ENCODE measurements at regions not wholly inside any gene's neighbourhood (a gene's known extent, or its start where the extent isn't known, plus 50 kb on each side); places are given as distances from the start of the nearest gene placed in this dataset.

- Histone ChIP-seq H3K36me3 (ENCODE audit: insufficient read depth, low read length) (no peaks in the 10 kb centered on the region), H3K4me3 (ENCODE audit: low read length) (no peak overlapping the region), H3K9me3 (ENCODE audit: control insufficient read depth in 1 of 2, insufficient read depth in 1 of 2, low read length in 2 of 2) (no peaks in the 10 kb centered on the region), H3K27ac (ENCODE audit: low read depth in 1 of 2, low read length in 2 of 2) (no peak overlapping the region), H3K27me3 (ENCODE audit: control insufficient read depth in 1 of 2, insufficient read depth in 2 of 2, low read length in 2 of 2) (no peaks in the 10 kb centered on the region), H3K4me1 (ENCODE audit: insufficient read depth, low read length) (no peaks in the 10 kb centered on the region)
- Mint-ChIP-seq H3K27ac (no peak overlapping the region), H3K4me1 (ENCODE audit: low read depth) (no peaks in the 10 kb centered on the region), H3K27me3 (peaks cover 8% of the 10 kb centered on the region), H3K4me3 (no peak overlapping the region), H3K9me3 (no peaks in the 10 kb centered on the region), H3K36me3 (ENCODE audit: low read depth) (no peaks in the 10 kb centered on the region)
- ATAC-seq (ENCODE audit: poor library complexity) (no peak), DNase-seq (no peak)
- ChIA-PET CTCF (no interaction called here), POLR2A (no interaction called here)
- TF ChIP-seq, protein P1, sequence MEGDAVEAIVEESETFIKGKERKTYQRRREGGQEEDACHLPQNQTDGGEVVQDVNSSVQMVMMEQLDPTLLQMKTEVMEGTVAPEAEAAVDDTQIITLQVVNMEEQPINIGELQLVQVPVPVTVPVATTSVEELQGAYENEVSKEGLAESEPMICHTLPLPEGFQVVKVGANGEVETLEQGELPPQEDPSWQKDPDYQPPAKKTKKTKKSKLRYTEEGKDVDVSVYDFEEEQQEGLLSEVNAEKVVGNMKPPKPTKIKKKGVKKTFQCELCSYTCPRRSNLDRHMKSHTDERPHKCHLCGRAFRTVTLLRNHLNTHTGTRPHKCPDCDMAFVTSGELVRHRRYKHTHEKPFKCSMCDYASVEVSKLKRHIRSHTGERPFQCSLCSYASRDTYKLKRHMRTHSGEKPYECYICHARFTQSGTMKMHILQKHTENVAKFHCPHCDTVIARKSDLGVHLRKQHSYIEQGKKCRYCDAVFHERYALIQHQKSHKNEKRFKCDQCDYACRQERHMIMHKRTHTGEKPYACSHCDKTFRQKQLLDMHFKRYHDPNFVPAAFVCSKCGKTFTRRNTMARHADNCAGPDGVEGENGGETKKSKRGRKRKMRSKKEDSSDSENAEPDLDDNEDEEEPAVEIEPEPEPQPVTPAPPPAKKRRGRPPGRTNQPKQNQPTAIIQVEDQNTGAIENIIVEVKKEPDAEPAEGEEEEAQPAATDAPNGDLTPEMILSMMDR (IDR thresholded peaks at IDR 0.05): no peak
- intact Hi-C loops (cut with DNase I, micrococcal nuclease): no loop called here
Observed at GRCh38 chr18:51519571-51519970, 322.1 kb upstream of the MEX3C start.

- Histone ChIP-seq H3K9me3 (ENCODE audit: control insufficient read depth in 1 of 2, insufficient read depth in 1 of 2, low read length in 2 of 2) (no peaks in the 10 kb centered on the region), H3K4me1 (ENCODE audit: insufficient read depth, low read length) (no peaks in the 10 kb centered on the region), H3K4me3 (ENCODE audit: low read length) (no peak overlapping the region), H3K27ac (ENCODE audit: low read depth in 1 of 2, low read length in 2 of 2) (no peak overlapping the region), H3K27me3 (ENCODE audit: control insufficient read depth in 1 of 2, insufficient read depth in 2 of 2, low read length in 2 of 2) (no peaks in the 10 kb centered on the region), H3K36me3 (ENCODE audit: insufficient read depth, low read length) (no peaks in the 10 kb centered on the region)
- H3K4me3 Mint-ChIP-seq: no peak overlapping the region
- TF ChIP-seq, protein P1 (IDR thresholded peaks at IDR 0.05): no peak
- H3K9me3 Mint-ChIP-seq: no peaks in the 10 kb centered on the region
- ChIA-PET CTCF (no interaction called here), POLR2A (no interaction called here)
- H3K27me3 Mint-ChIP-seq: peaks cover 4% of the 10 kb centered on the region
- H3K4me1 Mint-ChIP-seq (ENCODE audit: low read depth): no peaks in the 10 kb centered on the region
- DNase-seq: no peak
- intact Hi-C loops (cut with DNase I, micrococcal nuclease): no loop called here
- ATAC-seq (ENCODE audit: poor library complexity): no peak
- H3K27ac Mint-ChIP-seq: no peak overlapping the region
- no peaks in the 10 kb centered on the region for H3K36me3 Mint-ChIP-seq (ENCODE audit: low read depth)
Observed at GRCh38 chr18:51520676-51521180, 323.2 kb upstream of the MEX3C start.

DNA sequence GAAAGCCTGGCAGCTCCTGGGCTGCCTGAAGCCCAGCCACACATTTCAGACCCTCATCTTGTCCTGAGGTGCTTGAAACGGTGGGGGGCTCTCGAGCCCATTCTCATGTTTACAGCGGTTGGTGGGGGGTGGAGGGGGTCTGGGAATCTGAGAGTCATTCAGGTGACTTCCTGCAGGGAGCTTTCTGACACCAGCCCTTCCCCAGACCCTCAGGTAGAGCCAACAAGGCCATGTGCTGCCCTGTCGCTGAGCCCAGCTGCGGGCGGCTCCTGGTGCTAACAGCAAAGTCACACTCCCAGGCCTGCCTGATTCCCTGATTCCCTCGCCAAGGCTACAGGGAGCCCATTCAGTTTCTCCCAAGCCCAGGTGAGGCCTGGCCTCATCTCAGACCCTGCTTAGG, 324.9 kb upstream of the MEX3C start:
- Mint-ChIP-seq H3K36me3 (ENCODE audit: low read depth) (no peaks in the 10 kb centered on the region), H3K4me3 (no peak overlapping the region), H3K4me1 (ENCODE audit: low read depth) (no peaks in the 10 kb centered on the region), H3K27ac (no peak overlapping the region), H3K27me3 (peaks cover under 1% of the 10 kb centered on the region), H3K9me3 (no peaks in the 10 kb centered on the region)
- no peaks in the 10 kb centered on the region for H3K9me3 ChIP-seq (ENCODE audit: control insufficient read depth in 1 of 2, insufficient read depth in 1 of 2, low read length in 2 of 2)
- no peak overlapping the region for H3K27ac ChIP-seq (ENCODE audit: low read depth in 1 of 2, low read length in 2 of 2)
- TF ChIP-seq, protein P1 (IDR thresholded peaks at IDR 0.05): no peak
- no peaks in the 10 kb centered on the region for H3K27me3 ChIP-seq (ENCODE audit: control insufficient read depth in 1 of 2, insufficient read depth in 2 of 2, low read length in 2 of 2)
- H3K4me3 ChIP-seq (ENCODE audit: low read length): no peak overlapping the region
- DNase-seq (no peak), ATAC-seq (ENCODE audit: poor library complexity) (no peak)
- H3K4me1 ChIP-seq (ENCODE audit: insufficient read depth, low read length): no peaks in the 10 kb centered on the region
- ChIA-PET CTCF (no interaction called here), POLR2A (no interaction called here)
- H3K36me3 ChIP-seq (ENCODE audit: insufficient read depth, low read length): no peaks in the 10 kb centered on the region
- intact Hi-C loops (cut with DNase I, micrococcal nuclease): no loop called here

Data from CD4-positive, alpha-beta T cell (primary cell).